Astrocyte of the cerebellum (primary cell): ENCODE measurements at regions not wholly inside any gene's neighbourhood (a gene's known extent, or its start where the extent isn't known, plus 50 kb on each side); places are given as distances from the start of the nearest gene placed in this dataset.
A peak's percentile ranks its signal among the peaks of the same experiment; 100 is the strongest.

Experiments used
- DNase-seq: peaks from one replicate; pipeline ENCODE4 v3.0.0-alpha.2; 2011; ENCODE audit warnings: low read depth
- H3K4me3 ChIP-seq: 2 replicates; pipeline ENCODE4 v1.5.1; 2011; ENCODE audit warnings: mild to moderate bottlenecking, low read depth, low read length, moderate library complexity
- in situ Hi-C: cut with HindIII; loops from 2 replicates; pipeline ENCODE4 v1.10.0; 2017; ENCODE audit warnings: low sequenced_read_pairs
- TF ChIP-seq, protein P1 (sequence below): IDR thresholded peaks from 2 replicates; pipeline ENCODE4 v1.5.1; 2012; ENCODE audit warnings: low read length, low read depth, moderate library complexity, mild to moderate bottlenecking; ENCODE audit errors: missing control alignments

DNA sequence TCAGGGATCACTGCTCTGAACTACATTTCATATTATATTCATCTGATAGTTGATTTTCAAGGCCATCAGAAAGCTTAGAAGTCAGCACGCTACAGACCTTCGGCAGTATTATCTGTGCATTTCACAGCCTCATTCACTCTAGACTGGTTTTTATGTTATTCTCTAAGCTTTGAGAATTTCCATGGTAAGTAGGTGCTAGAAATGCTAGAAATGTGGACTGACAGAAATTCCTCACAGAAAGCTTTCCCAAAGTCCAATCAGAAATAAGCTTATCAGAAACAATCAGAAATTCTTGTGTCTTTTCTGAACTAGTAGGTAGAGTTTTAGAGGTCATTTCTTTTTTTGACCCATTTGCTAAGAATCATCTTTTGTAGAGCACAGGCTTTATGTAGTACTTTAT, 176.6 kb downstream of the TMTC3 start:
- no peak for DNase-seq
- TF ChIP-seq, protein P1, sequence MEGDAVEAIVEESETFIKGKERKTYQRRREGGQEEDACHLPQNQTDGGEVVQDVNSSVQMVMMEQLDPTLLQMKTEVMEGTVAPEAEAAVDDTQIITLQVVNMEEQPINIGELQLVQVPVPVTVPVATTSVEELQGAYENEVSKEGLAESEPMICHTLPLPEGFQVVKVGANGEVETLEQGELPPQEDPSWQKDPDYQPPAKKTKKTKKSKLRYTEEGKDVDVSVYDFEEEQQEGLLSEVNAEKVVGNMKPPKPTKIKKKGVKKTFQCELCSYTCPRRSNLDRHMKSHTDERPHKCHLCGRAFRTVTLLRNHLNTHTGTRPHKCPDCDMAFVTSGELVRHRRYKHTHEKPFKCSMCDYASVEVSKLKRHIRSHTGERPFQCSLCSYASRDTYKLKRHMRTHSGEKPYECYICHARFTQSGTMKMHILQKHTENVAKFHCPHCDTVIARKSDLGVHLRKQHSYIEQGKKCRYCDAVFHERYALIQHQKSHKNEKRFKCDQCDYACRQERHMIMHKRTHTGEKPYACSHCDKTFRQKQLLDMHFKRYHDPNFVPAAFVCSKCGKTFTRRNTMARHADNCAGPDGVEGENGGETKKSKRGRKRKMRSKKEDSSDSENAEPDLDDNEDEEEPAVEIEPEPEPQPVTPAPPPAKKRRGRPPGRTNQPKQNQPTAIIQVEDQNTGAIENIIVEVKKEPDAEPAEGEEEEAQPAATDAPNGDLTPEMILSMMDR = no peak
- in situ Hi-C loops = no loop called here
- no peak overlapping the region for H3K4me3 ChIP-seq

DNA sequence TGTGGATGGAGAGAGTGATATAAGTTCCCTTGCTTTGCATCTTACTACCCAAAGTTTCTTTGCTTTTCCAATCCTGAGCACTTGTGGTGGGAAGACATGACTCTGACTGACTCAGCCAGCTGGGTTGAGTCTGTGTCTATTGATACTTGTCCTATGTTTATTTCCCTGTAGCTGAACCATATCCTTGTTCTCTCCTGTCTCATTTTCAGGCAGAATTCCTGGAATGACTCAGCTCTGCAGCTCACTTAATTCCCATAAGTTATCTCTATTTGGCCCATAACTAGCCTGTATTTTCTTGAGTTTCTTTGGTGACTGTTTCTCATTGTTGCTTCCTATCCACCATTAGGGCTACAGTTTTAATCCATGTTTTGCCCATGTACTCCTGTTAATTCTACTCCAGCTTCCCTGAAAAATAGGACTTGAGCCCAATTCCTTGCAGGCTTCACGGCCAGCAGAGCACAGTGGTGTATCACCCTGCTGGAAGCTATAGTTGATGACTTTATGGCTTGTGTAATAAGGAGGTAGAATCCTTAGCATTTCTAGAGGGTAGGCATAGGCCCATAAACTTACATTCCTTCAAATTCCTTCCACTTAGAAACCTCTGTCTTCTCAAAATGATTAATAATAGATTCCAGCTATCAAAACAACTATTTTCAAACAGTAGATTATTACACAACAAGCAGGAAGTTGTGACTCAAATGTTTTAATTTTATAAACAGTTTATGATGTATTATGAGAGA, 183.1 kb downstream of the TMTC3 start:
- peak; percentile 73 for DNase-seq
- no peak overlapping the region for H3K4me3 ChIP-seq
- TF ChIP-seq, protein P1 = peak; percentile 20
- in situ Hi-C loops = no loop called here

DNA sequence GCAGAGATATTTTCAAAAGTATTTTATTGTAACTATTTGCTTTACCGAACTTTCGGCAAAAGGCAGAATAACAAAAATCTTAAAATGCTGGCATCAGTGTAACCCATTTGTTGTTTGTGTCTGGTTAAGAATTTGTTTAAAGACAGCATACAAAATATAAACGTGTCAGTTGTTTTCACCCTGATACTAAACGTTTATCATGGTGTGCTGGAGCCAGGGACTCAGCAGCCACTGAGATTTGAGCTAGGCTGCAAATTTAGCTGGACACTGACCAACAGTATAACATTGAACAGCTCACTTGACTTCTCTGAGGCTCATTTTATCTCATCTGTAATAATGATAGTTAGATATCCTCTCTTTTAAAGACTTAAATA, 183.7 kb downstream of the TMTC3 start:
- TF ChIP-seq, protein P1 = no peak
- in situ Hi-C loops = no loop called here
- no peak for DNase-seq
- H3K4me3 ChIP-seq = no peak overlapping the region

DNA sequence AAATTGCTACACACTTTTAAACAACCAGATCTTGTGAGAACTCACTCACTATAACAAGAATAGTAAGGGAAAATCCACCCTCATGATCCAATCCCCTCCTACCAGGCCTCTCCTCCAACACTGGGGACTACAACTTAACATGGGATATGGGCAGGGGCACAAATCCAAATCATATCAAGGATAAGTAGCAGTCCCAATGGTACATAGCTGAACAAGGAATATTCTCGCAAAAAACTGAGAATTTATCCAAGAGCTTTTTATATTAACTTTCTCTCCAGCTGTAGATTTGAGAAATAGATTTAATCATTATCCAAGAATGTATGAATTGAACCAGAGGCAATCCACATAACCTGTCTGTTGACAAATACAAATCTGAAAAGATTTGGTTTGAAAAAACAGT, 185.2 kb downstream of the TMTC3 start:
- in situ Hi-C loops = no loop called here
- DNase-seq = no peak
- H3K4me3 ChIP-seq = no peak overlapping the region
- TF ChIP-seq, protein P1 = no peak

DNA sequence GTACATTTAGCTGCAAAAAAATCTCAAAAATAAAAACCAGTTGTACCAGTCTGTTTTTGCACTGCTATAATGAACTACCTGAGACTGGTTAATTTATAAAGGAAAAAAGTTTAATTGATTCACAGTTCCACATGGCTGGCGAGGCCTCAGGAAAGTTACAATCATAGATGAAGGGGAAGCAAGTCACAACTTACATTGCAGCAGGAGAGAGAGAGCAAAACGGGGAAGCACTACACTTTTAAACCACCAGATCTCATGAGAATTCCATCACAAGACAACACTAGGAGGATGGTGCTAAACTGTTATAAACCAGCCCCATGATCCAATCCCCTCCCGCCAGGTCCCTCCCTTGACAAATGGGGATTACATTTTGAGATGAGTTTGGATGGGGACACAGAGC, 186.0 kb downstream of the TMTC3 start:
- in situ Hi-C loops = no loop called here
- no peak for DNase-seq
- TF ChIP-seq, protein P1 = no peak

DNA sequence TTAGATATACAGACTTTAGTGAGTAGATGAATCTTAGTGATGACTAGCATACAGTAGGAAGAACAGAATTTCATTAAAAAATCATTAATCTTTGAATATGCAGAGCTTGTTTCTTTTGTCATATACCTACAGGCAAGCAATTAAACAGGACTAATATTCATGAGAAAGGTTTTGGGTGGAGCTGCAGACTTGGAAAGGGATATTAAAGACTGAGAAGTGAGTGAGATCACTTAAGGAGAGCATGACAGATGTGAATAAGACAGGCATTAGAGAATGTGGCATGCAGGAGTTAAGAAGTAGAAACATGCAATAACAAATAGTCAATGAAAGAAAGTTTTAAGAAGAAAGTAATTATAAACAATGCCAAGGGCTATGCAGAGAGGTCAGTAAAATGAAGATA, 187.7 kb downstream of the TMTC3 start:
- TF ChIP-seq, protein P1 = no peak
- no peak for DNase-seq
- in situ Hi-C loops = no loop called here
- H3K4me3 ChIP-seq = no peak overlapping the region

More for the DNA sequence above, 186.0 kb downstream of the TMTC3 start:
- no peak overlapping the region for H3K4me3 ChIP-seq
